ENCODE measurements at regions not wholly inside any gene's neighbourhood (a gene's known extent, or its start where the extent isn't known, plus 50 kb on each side); places are given as distances from the start of the nearest gene placed in this dataset.

DNA sequence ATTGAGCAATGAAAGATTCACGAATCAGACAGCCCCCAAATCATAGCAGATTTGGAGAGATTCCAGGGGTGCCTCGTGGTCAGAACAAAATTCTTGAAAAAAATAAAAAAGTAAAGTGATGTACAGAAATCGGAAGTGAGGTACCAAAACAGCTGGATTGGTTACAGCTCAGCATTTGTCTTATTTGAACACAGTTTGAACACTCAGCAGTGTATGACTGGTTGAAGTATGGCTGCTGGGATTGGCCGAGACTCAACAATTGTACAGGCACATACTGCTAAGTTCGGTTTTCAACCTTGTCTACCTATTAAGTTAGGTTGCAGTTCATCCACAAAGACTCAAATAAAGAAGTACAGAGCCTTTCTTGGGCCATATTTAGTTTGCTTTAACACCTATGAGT is 865.4 kb upstream of the TMEM132C start:
- Histone ChIP-seq H3K27me3 (no peaks in the 10 kb centered on the region), H3K4me1 (no peaks in the 10 kb centered on the region), H3K27ac (no peak overlapping the region), H3K4me3 (no peak overlapping the region), H3K9me3 (no peaks in the 10 kb centered on the region), H3K36me3 (no peaks in the 10 kb centered on the region)
- WGBS, 2 donors, result 48 to 56% methylated on average over 5 of the region's 5 CpGs
- no peak for TF ChIP-seq POLR2A (IDR thresholded peaks at IDR 0.05)
- TF ChIP-seq, protein P1, sequence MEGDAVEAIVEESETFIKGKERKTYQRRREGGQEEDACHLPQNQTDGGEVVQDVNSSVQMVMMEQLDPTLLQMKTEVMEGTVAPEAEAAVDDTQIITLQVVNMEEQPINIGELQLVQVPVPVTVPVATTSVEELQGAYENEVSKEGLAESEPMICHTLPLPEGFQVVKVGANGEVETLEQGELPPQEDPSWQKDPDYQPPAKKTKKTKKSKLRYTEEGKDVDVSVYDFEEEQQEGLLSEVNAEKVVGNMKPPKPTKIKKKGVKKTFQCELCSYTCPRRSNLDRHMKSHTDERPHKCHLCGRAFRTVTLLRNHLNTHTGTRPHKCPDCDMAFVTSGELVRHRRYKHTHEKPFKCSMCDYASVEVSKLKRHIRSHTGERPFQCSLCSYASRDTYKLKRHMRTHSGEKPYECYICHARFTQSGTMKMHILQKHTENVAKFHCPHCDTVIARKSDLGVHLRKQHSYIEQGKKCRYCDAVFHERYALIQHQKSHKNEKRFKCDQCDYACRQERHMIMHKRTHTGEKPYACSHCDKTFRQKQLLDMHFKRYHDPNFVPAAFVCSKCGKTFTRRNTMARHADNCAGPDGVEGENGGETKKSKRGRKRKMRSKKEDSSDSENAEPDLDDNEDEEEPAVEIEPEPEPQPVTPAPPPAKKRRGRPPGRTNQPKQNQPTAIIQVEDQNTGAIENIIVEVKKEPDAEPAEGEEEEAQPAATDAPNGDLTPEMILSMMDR (IDR thresholded peaks at IDR 0.05), result no peak
- intact Hi-C loops (cut with DNase I), result no loop called here
- DNase-seq, result no peak

DNA sequence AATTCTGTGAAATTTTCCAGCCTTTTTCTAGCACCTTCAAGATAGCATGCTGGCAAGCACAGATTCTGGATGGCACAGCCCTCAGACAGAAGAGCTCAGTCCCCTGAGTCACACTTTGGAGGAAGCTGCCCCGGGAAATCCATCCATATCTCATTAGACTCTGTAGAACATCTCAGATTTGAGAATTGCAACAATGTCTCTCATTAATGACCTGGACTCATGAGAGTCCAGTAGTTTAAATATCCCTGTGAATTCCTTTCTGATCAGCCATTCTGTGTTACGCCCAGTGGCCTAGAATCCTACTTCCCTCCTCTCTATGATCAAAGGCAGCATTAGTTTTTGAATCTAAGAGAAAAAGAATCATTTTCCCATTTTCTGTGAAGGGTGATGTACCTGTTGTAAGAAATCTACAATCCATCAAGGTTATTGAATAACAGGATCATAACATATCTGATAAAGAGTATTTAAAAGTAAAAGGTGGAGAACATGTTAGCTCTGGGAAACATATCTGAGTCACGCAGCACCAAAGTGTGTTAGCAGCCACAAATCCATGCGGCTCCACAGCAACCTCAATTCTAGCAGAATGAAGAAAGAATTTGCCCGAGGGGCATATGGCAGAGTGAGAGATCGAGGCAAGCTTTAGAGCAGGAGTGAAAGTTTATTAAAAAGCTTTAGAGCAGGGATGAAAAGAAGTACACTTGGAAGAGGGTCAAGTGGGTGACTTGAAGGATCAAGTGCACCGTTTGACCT is 855.6 kb upstream of the TMEM132C start:
- Histone ChIP-seq H3K27me3 (no peaks in the 10 kb centered on the region), H3K27ac (no peak overlapping the region), H3K36me3 (no peaks in the 10 kb centered on the region), H3K9me3 (no peaks in the 10 kb centered on the region), H3K4me1 (no peaks in the 10 kb centered on the region), H3K4me3 (no peak overlapping the region)
- no peak for TF ChIP-seq POLR2A (IDR thresholded peaks at IDR 0.05)
- TF ChIP-seq, protein P1 (IDR thresholded peaks at IDR 0.05), result no peak
- no peak for DNase-seq
- WGBS, 2 donors, result 73% methylated on average over 7 of the region's 7 CpGs
- intact Hi-C loops (cut with DNase I), result no loop called here

GRCh38 chr12:127411981-127412380 is 855.0 kb upstream of the TMEM132C start:
- no peak overlapping the region for H3K27ac ChIP-seq
- TF ChIP-seq POLR2A (IDR thresholded peaks at IDR 0.05), result no peak
- TF ChIP-seq, protein P1 (IDR thresholded peaks at IDR 0.05), result no peak
- no peak for DNase-seq
- no peaks in the 10 kb centered on the region for H3K27me3 ChIP-seq
- no peaks in the 10 kb centered on the region for H3K36me3 ChIP-seq
- H3K9me3 ChIP-seq, result no peaks in the 10 kb centered on the region
- intact Hi-C loops (cut with DNase I), result no loop called here
- 87 to 90% methylated on average over 10 of the region's 11 CpGs for WGBS, 2 donors
- H3K4me3 ChIP-seq, result no peak overlapping the region
- no peaks in the 10 kb centered on the region for H3K4me1 ChIP-seq

DNA sequence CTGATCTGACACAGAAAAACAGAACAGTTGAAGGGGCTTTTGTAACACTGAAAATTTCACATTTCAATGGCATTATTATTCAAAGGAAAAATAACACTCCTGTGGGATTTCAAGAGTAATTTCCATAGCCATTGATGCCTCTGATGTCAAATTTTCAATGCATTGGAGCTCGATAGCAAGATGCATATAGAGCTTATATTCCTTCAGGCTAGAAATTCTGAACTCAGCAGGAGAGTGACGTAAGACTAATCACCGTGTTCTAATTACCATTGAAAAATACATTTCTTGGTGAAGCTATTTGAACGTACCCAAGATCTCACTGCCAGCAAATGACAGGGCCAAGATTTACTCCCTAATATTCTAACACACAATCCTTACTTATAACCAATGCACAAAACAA is 854.1 kb upstream of the TMEM132C start:
- no peak for TF ChIP-seq POLR2A (IDR thresholded peaks at IDR 0.05)
- TF ChIP-seq, protein P1 (IDR thresholded peaks at IDR 0.05), result no peak
- no peak for DNase-seq
- Histone ChIP-seq H3K4me1 (no peaks in the 10 kb centered on the region), H3K27me3 (no peaks in the 10 kb centered on the region), H3K36me3 (no peaks in the 10 kb centered on the region), H3K4me3 (no peak overlapping the region), H3K27ac (no peak overlapping the region), H3K9me3 (peaks cover 0 to 3% (median 0%) of the 10 kb centered on the region in 3 donors)
- WGBS, 2 donors, result 71 to 83% methylated on average over 4 of the region's 4 CpGs
- intact Hi-C loops (cut with DNase I), result no loop called here

DNA sequence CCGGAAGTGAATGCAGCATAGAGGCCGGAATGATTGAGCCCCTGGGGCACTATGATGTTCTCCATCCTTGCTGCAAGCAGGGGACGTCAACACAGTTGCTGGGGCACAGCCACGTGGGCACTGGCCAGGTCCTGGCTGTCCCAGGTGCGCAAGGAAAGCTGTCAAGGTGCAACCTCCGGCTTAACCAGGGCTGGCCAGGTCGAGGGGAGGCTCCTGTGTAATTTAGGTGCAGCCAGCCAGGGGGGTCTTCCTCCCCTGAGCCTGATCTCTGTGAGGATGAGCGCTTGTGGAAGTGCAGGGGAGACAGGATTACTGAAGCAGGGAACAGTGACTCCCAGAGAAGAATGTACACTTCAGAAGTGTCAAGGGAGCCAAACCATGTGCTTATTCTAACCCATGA is 852.8 kb upstream of the TMEM132C start:
- 58 to 70% methylated on average over 3 to 6 of the region's 8 CpGs for WGBS, 2 donors
- H3K27me3 ChIP-seq, result no peaks in the 10 kb centered on the region
- DNase-seq, result no peak
- H3K4me3 ChIP-seq, result no peak overlapping the region
- peaks cover 0 to 12% (median 0%) of the 10 kb centered on the region in 3 donors for H3K9me3 ChIP-seq
- intact Hi-C loops (cut with DNase I), result no loop called here
- TF ChIP-seq, protein P1 (IDR thresholded peaks at IDR 0.05), result no peak
- no peak for TF ChIP-seq POLR2A (IDR thresholded peaks at IDR 0.05)
- no peaks in the 10 kb centered on the region for H3K36me3 ChIP-seq
- H3K4me1 ChIP-seq, result no peaks in the 10 kb centered on the region
- no peak overlapping the region for H3K27ac ChIP-seq
